Astrocyte of the spinal cord (primary cell): ENCODE measurements at regions not wholly inside any gene's neighbourhood (a gene's known extent, or its start where the extent isn't known, plus 50 kb on each side); places are given as distances from the start of the nearest gene placed in this dataset.

ENCODE experiments used
- DNase-seq: peaks from one replicate; pipeline ENCODE4 v3.0.0; 2011; ENCODE audit warnings: low read depth, low spot score
- H3K4me3 ChIP-seq: 2 replicates; pipeline ENCODE4 v1.5.1; 2011; ENCODE audit warnings: low read depth, mild to moderate bottlenecking, low read length, moderate library complexity
- in situ Hi-C: cut with HindIII; loops from 2 replicates; pipeline ENCODE4 v1.10.0; 2017; ENCODE audit warnings: low sequenced_read_pairs
- TF ChIP-seq, protein P1 (sequence below): IDR thresholded peaks from 2 replicates; pipeline ENCODE4 v1.5.1; 2012; ENCODE audit warnings: low read depth, mild to moderate bottlenecking, low read length, inconsistent platforms

DNA sequence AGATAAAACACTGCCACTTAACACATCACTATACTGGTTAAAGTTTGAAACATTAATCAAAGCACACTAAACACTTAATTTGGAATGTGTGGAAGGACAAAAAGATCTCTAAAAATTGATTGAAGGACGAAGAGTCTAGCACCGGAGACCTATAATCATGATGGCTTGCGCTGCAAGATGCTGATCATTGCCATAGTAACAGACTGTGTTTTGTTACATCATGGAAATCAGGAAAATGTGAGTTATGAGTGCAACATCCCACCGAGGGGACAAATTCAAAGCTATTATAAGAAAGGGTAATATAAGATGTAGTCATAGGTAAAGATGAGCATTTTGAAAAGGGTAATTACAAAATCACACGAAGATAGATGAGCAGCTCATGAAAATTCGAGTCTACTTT, 278.8 kb upstream of the CTNND2 start:
- TF ChIP-seq, protein P1, sequence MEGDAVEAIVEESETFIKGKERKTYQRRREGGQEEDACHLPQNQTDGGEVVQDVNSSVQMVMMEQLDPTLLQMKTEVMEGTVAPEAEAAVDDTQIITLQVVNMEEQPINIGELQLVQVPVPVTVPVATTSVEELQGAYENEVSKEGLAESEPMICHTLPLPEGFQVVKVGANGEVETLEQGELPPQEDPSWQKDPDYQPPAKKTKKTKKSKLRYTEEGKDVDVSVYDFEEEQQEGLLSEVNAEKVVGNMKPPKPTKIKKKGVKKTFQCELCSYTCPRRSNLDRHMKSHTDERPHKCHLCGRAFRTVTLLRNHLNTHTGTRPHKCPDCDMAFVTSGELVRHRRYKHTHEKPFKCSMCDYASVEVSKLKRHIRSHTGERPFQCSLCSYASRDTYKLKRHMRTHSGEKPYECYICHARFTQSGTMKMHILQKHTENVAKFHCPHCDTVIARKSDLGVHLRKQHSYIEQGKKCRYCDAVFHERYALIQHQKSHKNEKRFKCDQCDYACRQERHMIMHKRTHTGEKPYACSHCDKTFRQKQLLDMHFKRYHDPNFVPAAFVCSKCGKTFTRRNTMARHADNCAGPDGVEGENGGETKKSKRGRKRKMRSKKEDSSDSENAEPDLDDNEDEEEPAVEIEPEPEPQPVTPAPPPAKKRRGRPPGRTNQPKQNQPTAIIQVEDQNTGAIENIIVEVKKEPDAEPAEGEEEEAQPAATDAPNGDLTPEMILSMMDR, result no peak
- no peak overlapping the region for H3K4me3 ChIP-seq
- DNase-seq, result no peak
- in situ Hi-C loops, result no loop called here

DNA sequence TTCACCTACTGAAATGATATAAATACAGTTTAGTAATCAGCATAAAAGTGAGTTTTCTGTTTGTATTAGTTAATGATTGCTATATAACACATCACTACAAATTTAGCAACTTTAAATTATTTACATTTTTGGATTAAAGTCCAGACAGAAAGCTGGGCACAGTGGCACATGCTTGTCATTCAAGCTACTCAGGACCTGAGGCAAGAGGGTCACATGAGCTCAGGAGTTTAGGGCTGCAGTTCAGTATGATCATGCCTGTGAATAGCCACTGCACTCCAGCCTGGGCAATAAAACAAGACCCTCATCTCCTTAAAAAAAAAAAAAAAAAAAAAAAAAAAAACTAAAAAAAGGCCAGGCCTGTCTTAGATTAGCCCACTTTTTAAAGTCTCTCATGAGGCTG, 273.6 kb upstream of the CTNND2 start:
- in situ Hi-C loops, result no loop called here
- TF ChIP-seq, protein P1, result no peak
- no peak overlapping the region for H3K4me3 ChIP-seq
- no peak for DNase-seq

DNA sequence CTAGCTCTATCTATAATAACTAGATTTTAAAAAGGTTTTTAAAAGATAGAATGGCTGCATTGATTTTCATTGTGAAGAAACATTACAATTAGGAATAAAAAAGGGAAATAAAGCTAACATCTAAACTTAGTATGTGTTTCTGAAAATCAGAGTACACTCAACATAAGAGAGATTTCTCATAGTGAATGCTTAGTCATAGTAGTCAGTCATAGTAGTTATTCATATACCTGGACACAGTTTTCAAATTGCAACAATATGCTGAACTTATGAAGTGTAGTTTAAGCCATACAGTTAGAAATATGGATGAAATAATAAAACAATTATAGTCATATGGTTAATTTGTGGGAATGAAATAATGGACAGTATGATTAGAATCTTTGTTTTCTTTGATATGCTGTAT, 273.0 kb upstream of the CTNND2 start:
- no peak overlapping the region for H3K4me3 ChIP-seq
- in situ Hi-C loops, result no loop called here
- TF ChIP-seq, protein P1, result no peak
- no peak for DNase-seq

DNA sequence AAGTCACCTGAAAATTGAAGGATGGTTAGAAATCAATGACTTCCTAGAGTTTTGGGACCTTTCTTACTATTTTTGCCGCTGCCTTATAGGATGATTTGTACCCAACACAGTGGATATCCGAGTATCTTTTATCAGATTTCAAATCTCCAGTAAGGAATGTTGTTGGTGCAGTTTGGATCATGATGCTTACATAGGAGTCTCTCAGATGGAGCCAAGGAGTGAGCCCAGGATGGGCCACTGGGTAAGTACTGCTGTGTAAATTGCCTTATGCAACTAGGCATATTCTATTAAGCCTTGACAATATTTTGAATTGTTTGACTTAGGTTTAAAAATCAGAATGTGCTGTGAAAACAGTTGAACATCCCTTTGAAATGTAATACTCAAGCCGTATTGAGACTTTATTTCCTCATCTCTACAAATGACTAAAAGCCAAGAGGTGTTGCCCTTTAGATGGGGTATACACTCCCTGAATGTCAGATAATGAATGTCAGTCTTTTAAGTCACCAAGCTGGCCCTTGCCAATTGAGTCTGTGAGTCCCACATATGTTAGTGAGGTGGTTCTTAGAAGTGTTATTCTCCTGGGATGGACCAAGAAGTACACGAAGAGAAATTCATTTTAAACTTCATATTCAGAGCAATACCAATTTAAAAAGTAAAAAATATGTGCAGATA, 271.8 kb upstream of the CTNND2 start:
- no peak overlapping the region for H3K4me3 ChIP-seq
- in situ Hi-C loops, result no loop called here
- no peak for DNase-seq
- TF ChIP-seq, protein P1, result no peak

DNA sequence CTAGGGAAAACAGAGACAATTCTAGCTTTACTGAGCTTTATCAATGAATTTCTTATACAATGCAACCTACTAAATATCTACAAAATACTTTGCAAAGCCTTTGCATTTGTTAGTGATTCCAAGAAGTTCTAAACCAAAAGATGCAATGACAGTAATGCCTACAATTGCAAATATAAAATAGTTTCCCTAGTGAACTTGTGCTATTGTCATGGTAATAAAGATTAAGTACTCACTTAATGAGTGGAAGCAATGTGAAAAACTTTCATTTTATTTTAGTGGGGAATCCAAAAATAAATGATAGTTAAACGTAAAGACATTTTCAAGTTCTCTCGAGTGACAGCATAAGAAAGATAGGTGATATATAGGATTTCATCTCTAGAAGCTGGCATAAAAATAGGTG, 270.5 kb upstream of the CTNND2 start:
- in situ Hi-C loops, result no loop called here
- no peak for DNase-seq
- no peak overlapping the region for H3K4me3 ChIP-seq
- TF ChIP-seq, protein P1, result no peak

DNA sequence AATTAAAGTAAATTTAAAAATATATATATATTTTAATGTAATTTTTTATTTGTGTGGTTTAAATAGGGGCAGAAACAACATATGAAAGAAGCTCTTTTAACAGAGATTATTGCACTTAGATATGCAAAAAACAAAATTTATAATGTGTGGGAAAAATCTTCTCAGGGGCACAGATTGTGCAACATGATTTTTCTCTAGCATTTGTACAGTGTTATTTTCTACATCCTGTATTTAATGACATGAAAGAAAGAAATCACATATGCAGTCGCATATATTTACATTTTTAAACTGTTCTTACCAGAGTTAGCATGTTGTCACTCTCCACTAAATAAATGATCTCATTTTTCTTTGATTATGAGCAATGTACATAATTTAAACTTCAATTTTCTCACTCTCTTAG, 265.3 kb upstream of the CTNND2 start:
- TF ChIP-seq, protein P1, result no peak
- in situ Hi-C loops, result no loop called here

DNA sequence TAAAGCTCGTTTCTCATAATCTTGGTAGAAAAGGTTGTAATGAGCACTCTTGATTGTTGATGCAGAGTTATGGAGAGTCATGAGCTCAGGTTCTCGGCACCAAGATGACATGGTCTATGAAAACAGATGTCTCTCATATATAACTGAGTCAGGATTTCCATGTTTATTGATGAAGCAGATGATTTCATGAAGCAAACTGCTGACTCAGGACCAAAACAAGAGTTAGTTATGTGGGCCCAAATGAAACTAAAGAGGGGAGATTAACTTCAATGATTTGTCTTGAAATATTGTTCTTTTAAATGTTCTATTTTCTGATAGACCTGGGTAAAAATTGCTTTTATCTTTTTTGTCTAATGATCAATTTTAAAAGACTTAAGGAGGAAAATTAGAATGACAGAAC, 258.6 kb upstream of the CTNND2 start:
- H3K4me3 ChIP-seq, result no peak overlapping the region
- in situ Hi-C loops, result no loop called here
- TF ChIP-seq, protein P1, result no peak
- DNase-seq, result no peak

More for the DNA sequence above, 265.3 kb upstream of the CTNND2 start:
- H3K4me3 ChIP-seq, result no peak overlapping the region
- DNase-seq, result no peak
